KG1 (cell line): ENCODE measurements at regions not wholly inside any gene's neighbourhood (a gene's known extent, or its start where the extent isn't known, plus 50 kb on each side); places are given as distances from the start of the nearest gene placed in this dataset.
"Not testable (repeated sequence)": the region's sequence is repeated elsewhere in the genome, so short reads cannot be mapped to it uniquely, and the experiment has no call there.

Experiments used
- DNase-seq: peaks from one replicate; lab custom pipeline; 2025; lab: John Stamatoyannopoulos, UW

GRCh38 chr7:110283056-110283455 lies 807.9 kb upstream of the LRRN3 start:
- DNase-seq: no peak

GRCh38 chr7:110291430-110291829 lies 799.5 kb upstream of the LRRN3 start:
- DNase-seq: no peak

- DNase-seq: no peak
Observed at GRCh38 chr7:110296321-110296720, 794.6 kb upstream of the LRRN3 start.

GRCh38 chr7:110307776-110308175 lies 783.2 kb upstream of the LRRN3 start:
- DNase-seq: no peak

- no peak for DNase-seq
Observed at GRCh38 chr7:110308791-110309190, 782.1 kb upstream of the LRRN3 start.

- no peak for DNase-seq
Observed at GRCh38 chr7:110309941-110310340, 781.0 kb upstream of the LRRN3 start.

- no peak for DNase-seq
Observed at GRCh38 chr7:110311556-110311955, 779.4 kb upstream of the LRRN3 start.

- DNase-seq: no peak
Observed at GRCh38 chr7:110317541-110318265, 773.2 kb upstream of the LRRN3 start.

GRCh38 chr7:110320285-110320684 lies 770.6 kb upstream of the LRRN3 start:
- DNase-seq: not testable (repeated sequence)

GRCh38 chr7:110322796-110323195 lies 768.1 kb upstream of the LRRN3 start:
- no peak for DNase-seq

- no peak for DNase-seq
Observed at GRCh38 chr7:110326966-110327365, 764.0 kb upstream of the LRRN3 start.

GRCh38 chr7:110336423-110336822 lies 754.5 kb upstream of the LRRN3 start:
- DNase-seq: no peak

GRCh38 chr7:110337646-110338045 lies 753.3 kb upstream of the LRRN3 start:
- no peak for DNase-seq

- DNase-seq: no peak
Observed at GRCh38 chr7:110347081-110347480, 743.8 kb upstream of the LRRN3 start.

- DNase-seq: no peak
Observed at GRCh38 chr7:110356438-110356837, 734.5 kb upstream of the LRRN3 start.

- DNase-seq: no peak
Observed at GRCh38 chr7:110358028-110358427, 732.9 kb upstream of the LRRN3 start.

- DNase-seq: no peak
Observed at GRCh38 chr7:110371709-110372108, 719.2 kb upstream of the LRRN3 start.

GRCh38 chr7:110372685-110373084 lies 718.2 kb upstream of the LRRN3 start:
- DNase-seq: no peak

- DNase-seq: no peak
Observed at GRCh38 chr7:110373416-110373815, 717.5 kb upstream of the LRRN3 start.

- DNase-seq: no peak
Observed at GRCh38 chr7:110373859-110374258, 717.1 kb upstream of the LRRN3 start.

- no peak for DNase-seq
Observed at GRCh38 chr7:110375068-110375467, 715.9 kb upstream of the LRRN3 start.

GRCh38 chr7:110382736-110383135 lies 708.2 kb upstream of the LRRN3 start:
- no peak for DNase-seq

GRCh38 chr7:110386006-110386405 lies 704.9 kb upstream of the LRRN3 start:
- DNase-seq: no peak

- DNase-seq: no peak
Observed at GRCh38 chr7:110386913-110387312, 704.0 kb upstream of the LRRN3 start.
